OCI-LY1 (cell line): ENCODE measurements at regions not wholly inside any gene's neighbourhood (a gene's known extent, or its start where the extent isn't known, plus 50 kb on each side); places are given as distances from the start of the nearest gene placed in this dataset.

Experiments used
- CTCF ChIP-seq: fragments of 200-600 bp; sonication (generic), shearing (Covaris generic); IDR thresholded peaks from 2 replicates; pipeline ENCODE4 v1.5.1; 2017; ENCODE audit warnings: mild to moderate bottlenecking, antibody characterized with exemption, low read length, moderate library complexity, mixed read lengths
- EZH2 ChIP-seq: fragments of 200-600 bp; sonication (generic), shearing (Covaris generic); IDR thresholded peaks from 2 replicates; pipeline ENCODE4 v1.8.0; 2017; ENCODE audit warnings: borderline replicate concordance, mixed run types, mild to moderate bottlenecking, antibody characterized with exemption, low read length, moderate library complexity, mixed read lengths

DNA sequence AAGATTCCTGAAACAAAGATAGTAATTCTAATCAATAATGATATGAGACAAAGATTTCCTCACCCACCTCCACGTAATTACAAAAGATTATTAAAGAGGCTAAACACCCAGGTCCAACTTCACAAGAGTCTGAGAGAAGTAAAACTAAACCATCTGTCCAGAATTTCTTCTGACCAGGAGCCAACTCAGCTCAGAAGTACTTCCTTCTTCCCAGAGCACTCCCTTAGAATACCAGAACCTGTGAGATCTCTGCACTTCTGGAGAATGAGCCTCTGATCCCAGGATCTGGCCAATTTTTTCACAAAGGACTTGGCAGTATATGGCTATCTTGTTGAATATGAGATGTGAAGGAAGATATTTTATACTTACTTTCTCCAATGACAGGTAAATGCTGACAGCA lies 120.6 kb upstream of the PALMD start:
- TF ChIP-seq CTCF: no peak
- no peak for TF ChIP-seq EZH2
